Transverse colon (tissue), 4 donors: ENCODE measurements at regions not wholly inside any gene's neighbourhood (a gene's known extent, or its start where the extent isn't known, plus 50 kb on each side); places are given as distances from the start of the nearest gene placed in this dataset.
A peak's percentile ranks its signal among the peaks of the same experiment; 100 is the strongest.

Experiments used
- DNase-seq: peaks from one replicate; pipeline ENCODE4 v3.0.0-alpha.2; 2019
- H3K27ac ChIP-seq, 4 donors: fragments of 200-600 bp; sonication (generic); 2 replicates each; pipeline ENCODE4 v1.5.1; 2016 to 2018; ENCODE audit warnings: inconsistent platforms in 4 of 4
- H3K27me3 ChIP-seq: fragments of 200-600 bp; sonication (generic); 2 replicates; pipeline ENCODE4 v1.5.1; 2017; ENCODE audit warnings: inconsistent platforms
- H3K36me3 ChIP-seq, 4 donors: fragments of 200-600 bp; sonication (generic); 2 replicates each; pipeline ENCODE4 v1.5.1; 2017 to 2019; ENCODE audit warnings: inconsistent platforms in 4 of 4
- H3K4me1 ChIP-seq, 4 donors: fragments of 200-600 bp; sonication (generic); 2 replicates each; pipeline ENCODE4 v1.5.1; 2017 to 2020; ENCODE audit warnings: inconsistent platforms in 4 of 4
- H3K4me3 ChIP-seq, 4 donors: fragments of 200-600 bp; sonication (generic); 1 replicate in 1 of 4; 2 replicates in 3 of 4; pipeline versions ENCODE4 v1.5.1 to v1.6.1; 2017 to 2019; ENCODE audit warnings: inconsistent platforms in 4 of 4
- H3K9me3 ChIP-seq, 2 donors: fragments of 200-600 bp; sonication (generic); 2 replicates each; pipeline ENCODE4 v1.5.1; 2017 to 2019; ENCODE audit warnings: inconsistent platforms in 2 of 2
- CTCF ChIP-seq, 5 experiments: fragments of 200-600 bp in 3 of 5; fragments of 450-650 bp in 2 of 5; sonication (generic) in 3 of 5; IDR thresholded peaks; 1 replicate in 2 of 5; 2 replicates in 3 of 5; pipeline ENCODE4 v1.5.1; 2016 to 2017; ENCODE audit warnings: antibody characterized with exemption in 5 of 5, inconsistent platforms in 3 of 5, mild to moderate bottlenecking in 2 of 5, moderate library complexity in 1 of 5
- EP300 ChIP-seq: sonication (generic); formaldehyde crosslinking; IDR thresholded peaks from one replicate; pipeline ENCODE4 v1.6.1; 2017; ENCODE audit warnings: antibody characterized with exemption, low read depth
- POLR2A ChIP-seq: fragments of 450-650 bp; IDR thresholded peaks from one replicate; pipeline ENCODE4 v1.6.1; 2016; ENCODE audit warnings: antibody characterized with exemption, mild to moderate bottlenecking, moderate library complexity
- POLR2AphosphoS5 ChIP-seq, 3 donors: sonication (generic); formaldehyde crosslinking; IDR thresholded peaks; one replicate each; pipeline ENCODE4 v1.6.1; 2016; ENCODE audit warnings: antibody characterized with exemption in 3 of 3
- WGBS, 2 donors: methylation state at CpG; one replicate each; pipeline ENCODE4 v1.1.5; 2018; ENCODE audit warnings: low coverage in 1 of 2; 5-methylcytosine and 5-hydroxymethylcytosine counted together
- in situ Hi-C, 4 donors: fragments of 200-750 bp; cut with MboI; loops; one replicate each; pipeline versions ENCODE4 v1.15.0 to v1.15.1; 2017; ENCODE audit warnings: low sequenced_read_pairs in 3 of 4, low pct_ligation_motif_present in 1 of 4, low pct_unique_long_range_greater_than_20kb in 1 of 4
- intact Hi-C: fragments of 100-400 bp; cut with DNase I; formaldehyde crosslinking; loops from one replicate; pipeline ENCODE4 v1.15.1; 2023; ENCODE audit warnings: low total_unique reads

DNA sequence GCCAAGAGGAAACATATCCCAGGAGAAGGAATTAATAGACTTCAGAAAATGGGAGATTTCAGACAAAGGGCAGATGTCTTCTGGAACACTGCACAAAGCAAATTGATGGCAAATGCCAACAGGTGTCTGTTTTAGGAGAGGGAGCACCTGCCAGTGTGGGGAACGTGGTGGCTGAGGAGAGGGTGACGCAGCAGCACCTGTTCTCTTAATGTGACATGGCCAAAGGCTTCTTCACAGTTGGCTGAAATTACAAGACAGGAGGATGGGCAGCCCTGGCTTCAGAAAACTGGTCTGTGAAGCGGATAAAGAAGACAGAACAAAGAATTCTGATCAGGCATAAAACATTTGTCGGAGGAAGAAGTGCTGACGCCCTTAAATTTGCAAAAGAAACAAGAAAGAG, 178.7 kb upstream of the RUNX1 start:
- TF ChIP-seq POLR2A (no peak), EP300 (no peak), CTCF (IDR thresholded peaks at IDR 0.05) (no peak)
- H3K36me3 ChIP-seq = no peaks in the 10 kb centered on the region
- H3K27ac ChIP-seq = peak overlapping the region in 1 of 4 donors; percentile 50
- 73% methylated on average over 5 of the region's 5 CpGs; no CpG with 5 or more reads in 1 of the 2 donors for WGBS, 2 donors
- no peaks in the 10 kb centered on the region for H3K9me3 ChIP-seq
- DNase-seq = peak; percentile 41
- H3K27me3 ChIP-seq = no peaks in the 10 kb centered on the region
- intact Hi-C loops = no loop called here
- H3K4me3 ChIP-seq = no peak overlapping the region
- H3K4me1 ChIP-seq = no peaks in the 10 kb centered on the region
- in situ Hi-C loops = loop anchor here in 1 of 4 donors (25.0 kb wide), 1 partner anchor 110 kb away; no protein-coding TSS in a partner anchor

- 72 to 75% methylated on average over 2 to 13 of the region's 13 CpGs for WGBS, 2 donors
- no peaks in the 10 kb centered on the region for H3K36me3 ChIP-seq
- no peaks in the 10 kb centered on the region for H3K27me3 ChIP-seq
- H3K9me3 ChIP-seq = no peaks in the 10 kb centered on the region
- TF ChIP-seq POLR2AphosphoS5 (IDR thresholded peaks at IDR 0.05) = no peak
- TF ChIP-seq CTCF (IDR thresholded peaks at IDR 0.05) = no peak
- no peak for TF ChIP-seq POLR2A
- TF ChIP-seq EP300 = no peak
- H3K4me3 ChIP-seq = no peak overlapping the region
- intact Hi-C loops = no loop called here
- in situ Hi-C loops = loop anchor here in 1 of 4 donors (25.0 kb wide), 1 partner anchor 110 kb away; no protein-coding TSS in a partner anchor
- peak overlapping the region in 1 of 4 donors; percentile 50 for H3K27ac ChIP-seq
- peak; percentile 39 for DNase-seq
- H3K4me1 ChIP-seq = no peaks in the 10 kb centered on the region
Measured at GRCh38 chr21:35226968-35227744, 178.1 kb upstream of the RUNX1 start.

DNA sequence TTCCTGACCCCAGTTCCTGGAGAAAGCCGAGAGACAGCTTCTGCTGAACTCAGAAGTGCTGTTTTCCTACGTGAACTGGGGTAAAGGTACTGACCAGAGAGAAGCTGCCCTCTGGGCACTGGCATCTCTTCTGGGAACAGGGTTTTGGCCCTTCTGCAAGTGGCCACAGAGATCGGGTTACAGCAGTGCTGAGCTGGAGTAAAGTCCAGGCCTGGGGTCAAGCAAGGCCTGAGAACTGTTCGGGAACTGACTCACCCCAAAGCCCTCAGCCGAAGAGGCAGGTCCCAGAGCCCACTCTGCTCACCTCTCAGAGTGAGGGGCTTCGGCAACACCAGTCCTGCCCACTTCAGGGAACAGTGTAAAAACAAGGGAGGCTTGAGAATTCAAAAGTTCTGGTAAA, 177.2 kb upstream of the RUNX1 start:
- Histone ChIP-seq H3K27me3 (no peaks in the 10 kb centered on the region), H3K36me3 (no peaks in the 10 kb centered on the region), H3K4me3 (no peak overlapping the region), H3K9me3 (no peaks in the 10 kb centered on the region), H3K27ac (no peak overlapping the region), H3K4me1 (no peaks in the 10 kb centered on the region)
- DNase-seq = no peak
- intact Hi-C loops = no loop called here
- in situ Hi-C loops = loop anchor here in 1 of 4 donors (25.0 kb wide), 1 partner anchor 111 kb away; no protein-coding TSS in a partner anchor
- TF ChIP-seq EP300 (no peak), CTCF (IDR thresholded peaks at IDR 0.05) (no peak), POLR2AphosphoS5 (IDR thresholded peaks at IDR 0.05) (no peak), POLR2A (no peak)
- 80 to 81% methylated on average over 1 to 6 of the region's 6 CpGs for WGBS, 2 donors

- Histone ChIP-seq H3K4me3 (no peak overlapping the region), H3K4me1 (no peaks in the 10 kb centered on the region), H3K27me3 (no peaks in the 10 kb centered on the region), H3K9me3 (no peaks in the 10 kb centered on the region), H3K27ac (no peak overlapping the region), H3K36me3 (no peaks in the 10 kb centered on the region)
- DNase-seq = no peak
- intact Hi-C loops (no loop called here), in situ Hi-C loops (loop anchor here in 1 of 4 donors (25.0 kb wide), 1 partner anchor 112 kb away; no protein-coding TSS in a partner anchor)
- TF ChIP-seq POLR2AphosphoS5 (IDR thresholded peaks at IDR 0.05) = no peak
- WGBS, 2 donors = 92 to 94% methylated on average over 6 of the region's 6 CpGs
Measured at GRCh38 chr21:35225573-35225972, 176.5 kb upstream of the RUNX1 start.
